Glutamatergic neuron (in vitro differentiated cells): ENCODE measurements at regions not wholly inside any gene's neighbourhood (a gene's known extent, or its start where the extent isn't known, plus 50 kb on each side); places are given as distances from the start of the nearest gene placed in this dataset.
A peak's percentile ranks its signal among the peaks of the same experiment; 100 is the strongest.

Experiments
- DNase-seq: peaks from one replicate; pipeline ENCODE4 v3.0.0; 2022
- H3K27ac Mint-ChIP-seq: one replicate; pipeline ENCODE4 v1.8.0; 2020; ENCODE audit warnings: mild to moderate bottlenecking, mixed read lengths, inconsistent platforms; ENCODE audit not compliant: unreplicated experiment
- H3K27me3 Mint-ChIP-seq: one replicate; pipeline ENCODE4 v1.8.0; 2020; ENCODE audit warnings: mild to moderate bottlenecking, moderate library complexity, mixed read lengths, inconsistent platforms; ENCODE audit not compliant: unreplicated experiment
- H3K36me3 Mint-ChIP-seq: one replicate; pipeline ENCODE4 v1.8.0; 2020; ENCODE audit warnings: mild to moderate bottlenecking, mixed read lengths, inconsistent platforms; ENCODE audit not compliant: unreplicated experiment
- H3K4me1 Mint-ChIP-seq: one replicate; pipeline ENCODE4 v1.8.0; 2020; ENCODE audit warnings: mild to moderate bottlenecking, low read depth, mixed read lengths, inconsistent platforms; ENCODE audit not compliant: unreplicated experiment
- H3K4me3 Mint-ChIP-seq: one replicate; pipeline ENCODE4 v1.8.0; 2020; ENCODE audit warnings: mild to moderate bottlenecking, mixed read lengths, inconsistent platforms; ENCODE audit not compliant: unreplicated experiment
- H3K9me3 Mint-ChIP-seq: one replicate; pipeline ENCODE4 v1.8.0; 2020; ENCODE audit warnings: mild to moderate bottlenecking, moderate library complexity, mixed read lengths, inconsistent platforms; ENCODE audit not compliant: unreplicated experiment
- TF ChIP-seq, protein P1 (sequence below): fragments of 200-600 bp; sonication (generic); IDR thresholded peaks from one replicate; pipeline ENCODE4 v1.5.0; 2021; ENCODE audit not compliant: partially characterized antibody, unreplicated experiment

- TF ChIP-seq, protein P1, sequence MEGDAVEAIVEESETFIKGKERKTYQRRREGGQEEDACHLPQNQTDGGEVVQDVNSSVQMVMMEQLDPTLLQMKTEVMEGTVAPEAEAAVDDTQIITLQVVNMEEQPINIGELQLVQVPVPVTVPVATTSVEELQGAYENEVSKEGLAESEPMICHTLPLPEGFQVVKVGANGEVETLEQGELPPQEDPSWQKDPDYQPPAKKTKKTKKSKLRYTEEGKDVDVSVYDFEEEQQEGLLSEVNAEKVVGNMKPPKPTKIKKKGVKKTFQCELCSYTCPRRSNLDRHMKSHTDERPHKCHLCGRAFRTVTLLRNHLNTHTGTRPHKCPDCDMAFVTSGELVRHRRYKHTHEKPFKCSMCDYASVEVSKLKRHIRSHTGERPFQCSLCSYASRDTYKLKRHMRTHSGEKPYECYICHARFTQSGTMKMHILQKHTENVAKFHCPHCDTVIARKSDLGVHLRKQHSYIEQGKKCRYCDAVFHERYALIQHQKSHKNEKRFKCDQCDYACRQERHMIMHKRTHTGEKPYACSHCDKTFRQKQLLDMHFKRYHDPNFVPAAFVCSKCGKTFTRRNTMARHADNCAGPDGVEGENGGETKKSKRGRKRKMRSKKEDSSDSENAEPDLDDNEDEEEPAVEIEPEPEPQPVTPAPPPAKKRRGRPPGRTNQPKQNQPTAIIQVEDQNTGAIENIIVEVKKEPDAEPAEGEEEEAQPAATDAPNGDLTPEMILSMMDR = no peak
- H3K27me3 Mint-ChIP-seq = no peaks in the 10 kb centered on the region
- no peak overlapping the region for H3K27ac Mint-ChIP-seq
- no peaks in the 10 kb centered on the region for H3K36me3 Mint-ChIP-seq
- H3K9me3 Mint-ChIP-seq = no peaks in the 10 kb centered on the region
- H3K4me1 Mint-ChIP-seq = peaks cover 4% of the 10 kb centered on the region
- DNase-seq = no peak
- H3K4me3 Mint-ChIP-seq = no peak overlapping the region
Measured at GRCh38 chrX:11881485-11882170, 123.6 kb downstream of the MSL3 start.

DNA sequence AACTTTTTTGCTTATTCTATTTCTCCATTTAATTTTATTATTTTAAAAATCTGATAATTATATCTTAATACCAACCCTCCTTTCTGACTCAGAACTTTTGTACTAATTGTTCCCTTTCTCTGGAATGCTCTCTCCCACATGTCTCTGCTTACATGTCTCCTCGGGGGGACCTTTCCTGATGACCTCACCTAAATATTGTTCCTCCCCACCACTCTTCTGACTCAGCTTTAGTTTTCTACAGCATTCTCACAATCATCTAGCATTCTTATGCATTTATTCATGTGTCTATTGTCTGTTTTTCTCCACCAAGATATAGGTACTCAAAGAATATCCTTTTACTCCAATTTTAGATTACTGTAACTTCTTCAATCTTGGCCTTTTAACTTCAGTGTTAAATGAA lies 128.7 kb downstream of the MSL3 start:
- peaks cover 5% of the 10 kb centered on the region for H3K9me3 Mint-ChIP-seq
- peak overlapping the region; percentile 44 for H3K4me3 Mint-ChIP-seq
- no peaks in the 10 kb centered on the region for H3K36me3 Mint-ChIP-seq
- H3K4me1 Mint-ChIP-seq = peaks cover 15% of the 10 kb centered on the region
- no peak for DNase-seq
- TF ChIP-seq, protein P1 = no peak
- no peaks in the 10 kb centered on the region for H3K27me3 Mint-ChIP-seq
- peak overlapping the region; percentile 59 for H3K27ac Mint-ChIP-seq

GRCh38 chrX:11887175-11887574 lies 129.1 kb downstream of the MSL3 start:
- Mint-ChIP-seq H3K4me1 (peaks cover 15% of the 10 kb centered on the region), H3K9me3 (peaks cover 5% of the 10 kb centered on the region), H3K4me3 (no peak overlapping the region), H3K36me3 (no peaks in the 10 kb centered on the region), H3K27me3 (no peaks in the 10 kb centered on the region), H3K27ac (peak overlapping the region; percentile 76)
- TF ChIP-seq, protein P1 = no peak
- no peak for DNase-seq

DNA sequence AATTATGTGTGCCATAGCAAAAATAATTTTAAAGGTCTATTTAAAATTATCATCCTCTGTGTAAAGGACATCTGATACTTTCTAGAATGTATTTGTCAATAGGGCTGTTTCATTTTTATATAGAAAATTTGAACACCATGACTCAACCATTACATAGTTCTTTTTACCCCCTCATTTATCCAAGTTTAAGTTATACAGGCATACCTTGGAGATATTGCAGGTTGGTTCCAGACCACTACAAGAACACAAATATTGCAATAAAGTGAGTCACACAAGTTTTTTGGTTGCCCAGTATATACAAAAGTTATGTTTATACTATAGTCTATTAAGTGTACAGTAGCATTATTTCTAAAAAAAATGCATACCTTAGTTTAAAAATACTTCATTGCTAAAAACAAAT lies 130.4 kb downstream of the MSL3 start:
- Mint-ChIP-seq H3K36me3 (no peaks in the 10 kb centered on the region), H3K27ac (no peak overlapping the region), H3K4me3 (no peak overlapping the region), H3K9me3 (peaks cover 5% of the 10 kb centered on the region), H3K27me3 (no peaks in the 10 kb centered on the region), H3K4me1 (peaks cover 15% of the 10 kb centered on the region)
- TF ChIP-seq, protein P1 = no peak
- DNase-seq = no peak

- no peak for DNase-seq
- no peak overlapping the region for H3K27ac Mint-ChIP-seq
- H3K4me3 Mint-ChIP-seq = no peak overlapping the region
- TF ChIP-seq, protein P1 = no peak
- no peaks in the 10 kb centered on the region for H3K27me3 Mint-ChIP-seq
- peaks cover 5% of the 10 kb centered on the region for H3K9me3 Mint-ChIP-seq
- H3K36me3 Mint-ChIP-seq = no peaks in the 10 kb centered on the region
- H3K4me1 Mint-ChIP-seq = peaks cover 15% of the 10 kb centered on the region
Measured at GRCh38 chrX:11889791-11890190, 131.8 kb downstream of the MSL3 start.
